ENCODE measurements at regions not wholly inside any gene's neighbourhood (a gene's known extent, or its start where the extent isn't known, plus 50 kb on each side); places are given as distances from the start of the nearest gene placed in this dataset.

GRCh38 chr20:19021406-19022117 lies 190.9 kb upstream of the SLC24A3 start:
- TF ChIP-seq CTCF (conservative IDR thresholded peaks at IDR 0.05) (no peak), ZFX (IDR thresholded peaks at IDR 0.05) (no peak)

Data from C4-2B (cell line).